HS-27A (cell line): ENCODE measurements at regions not wholly inside any gene's neighbourhood (a gene's known extent, or its start where the extent isn't known, plus 50 kb on each side); places are given as distances from the start of the nearest gene placed in this dataset.

Experiments used
- DNase-seq: peaks from one replicate; pipeline ENCODE4 v3.0.0-alpha.2; 2012; ENCODE audit warnings: low read depth, missing footprints

DNA sequence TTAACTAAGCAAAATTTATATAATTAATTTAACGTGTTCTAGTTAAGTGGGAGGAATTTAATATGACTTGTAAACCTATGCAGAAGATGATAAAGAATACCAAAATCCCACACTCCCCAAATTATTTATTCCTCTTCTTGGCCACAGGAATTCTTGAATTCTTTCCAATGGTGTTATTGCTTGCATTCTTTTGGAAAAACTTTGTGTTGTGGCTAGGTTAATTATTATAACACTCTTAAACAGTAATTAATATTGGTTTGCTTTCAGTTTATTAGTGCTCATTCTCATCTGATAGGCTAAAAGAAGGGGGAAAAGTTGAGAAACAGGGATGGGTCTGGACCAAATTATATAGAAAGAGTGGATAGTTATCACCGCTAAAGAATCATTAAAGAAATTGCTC is 141.5 kb upstream of the PABPC4L start:
- DNase-seq: no peak

- DNase-seq: no peak
Observed at GRCh38 chr4:134337574-134337973, 136.0 kb upstream of the PABPC4L start.

DNA sequence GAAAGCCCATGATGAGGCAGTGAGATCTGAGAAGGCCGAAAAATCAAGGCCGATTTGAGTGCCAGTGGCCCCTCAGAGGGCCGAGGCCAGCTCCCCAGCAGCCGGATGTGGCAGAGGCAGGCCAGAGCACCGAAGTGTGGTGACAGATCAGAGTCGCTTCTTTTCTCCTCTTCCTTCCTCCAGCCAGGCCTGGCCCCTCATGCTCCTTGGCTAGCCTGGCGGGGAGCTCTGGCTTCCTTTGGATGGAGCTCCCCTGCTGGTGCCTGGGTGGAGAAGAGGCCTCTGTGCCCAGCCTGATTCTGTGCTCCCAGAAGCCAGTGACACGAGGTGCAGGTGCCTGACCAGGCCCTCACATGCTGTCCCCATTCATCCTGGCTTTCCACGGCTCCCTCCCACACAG is 127.2 kb upstream of the PABPC4L start:
- DNase-seq: no peak

GRCh38 chr4:134327274-134328122 is 125.9 kb upstream of the PABPC4L start:
- no peak for DNase-seq

- DNase-seq: no peak
Observed at GRCh38 chr4:134326866-134327265, 125.3 kb upstream of the PABPC4L start.

DNA sequence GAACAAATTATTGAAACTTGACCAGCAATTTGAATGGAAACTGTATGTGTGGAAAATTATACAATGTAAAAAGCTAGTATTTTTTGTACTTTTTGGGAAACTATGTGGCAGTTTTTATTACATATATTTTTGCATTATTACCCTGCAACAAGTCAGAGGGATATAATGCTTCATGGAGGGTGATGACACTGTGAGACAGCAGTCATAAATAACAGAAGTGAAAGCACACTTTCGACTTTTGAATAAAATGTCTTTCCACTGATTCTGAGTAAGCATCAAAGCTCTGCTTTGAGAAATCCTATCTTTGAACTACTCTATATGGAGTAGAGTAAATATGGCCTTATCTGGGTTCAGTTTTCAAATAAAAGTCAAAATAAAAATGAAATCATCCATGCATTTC is 122.6 kb upstream of the PABPC4L start:
- DNase-seq: no peak

GRCh38 chr4:134320048-134320447 is 118.5 kb upstream of the PABPC4L start:
- DNase-seq: no peak

DNA sequence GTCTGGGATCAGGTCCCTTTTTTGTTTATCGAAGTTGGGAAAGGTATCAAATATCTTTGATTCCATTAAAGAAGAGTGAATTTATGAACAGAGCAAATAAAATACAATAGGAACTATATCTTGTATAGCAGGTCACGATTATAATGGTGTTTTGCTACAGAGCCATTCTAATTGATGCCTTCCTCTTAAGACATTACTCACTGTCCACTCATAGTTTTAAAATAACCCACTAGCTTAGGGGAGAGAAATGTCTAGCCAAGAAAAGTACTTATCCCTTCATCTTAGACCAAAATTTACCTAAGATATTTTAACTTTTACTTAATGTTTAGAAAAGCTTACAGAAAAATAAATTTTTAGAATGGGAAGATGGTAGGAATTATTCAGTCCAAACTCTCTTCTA is 112.0 kb upstream of the PABPC4L start:
- no peak for DNase-seq

GRCh38 chr4:134309715-134310114 is 108.1 kb upstream of the PABPC4L start:
- no peak for DNase-seq

- no peak for DNase-seq
Observed at GRCh38 chr4:134308910-134309309, 107.3 kb upstream of the PABPC4L start.

DNA sequence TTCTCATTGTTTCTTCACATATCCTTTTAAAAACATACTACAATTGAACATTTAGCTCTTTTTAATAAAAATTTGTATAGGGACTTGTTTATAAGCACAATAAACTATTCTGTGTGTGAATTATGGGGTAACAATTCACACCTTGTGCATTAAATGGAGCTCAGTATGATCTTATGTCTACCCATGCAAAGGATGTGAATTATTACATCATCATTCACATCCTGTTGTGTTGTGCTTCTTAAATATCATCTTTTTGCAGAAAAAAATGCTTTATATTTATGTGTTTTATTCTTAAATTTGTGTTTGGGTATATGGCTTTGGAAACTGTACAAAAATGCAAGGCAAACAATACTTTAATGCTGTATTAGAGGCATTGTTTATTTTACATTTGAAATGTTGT is 96.7 kb upstream of the PABPC4L start:
- DNase-seq: no peak

GRCh38 chr4:134297765-134298164 is 96.2 kb upstream of the PABPC4L start:
- no peak for DNase-seq

- DNase-seq: no peak
Observed at GRCh38 chr4:134282680-134283079, 81.1 kb upstream of the PABPC4L start.

GRCh38 chr4:134278675-134279074 is 77.1 kb upstream of the PABPC4L start:
- DNase-seq: no peak

DNA sequence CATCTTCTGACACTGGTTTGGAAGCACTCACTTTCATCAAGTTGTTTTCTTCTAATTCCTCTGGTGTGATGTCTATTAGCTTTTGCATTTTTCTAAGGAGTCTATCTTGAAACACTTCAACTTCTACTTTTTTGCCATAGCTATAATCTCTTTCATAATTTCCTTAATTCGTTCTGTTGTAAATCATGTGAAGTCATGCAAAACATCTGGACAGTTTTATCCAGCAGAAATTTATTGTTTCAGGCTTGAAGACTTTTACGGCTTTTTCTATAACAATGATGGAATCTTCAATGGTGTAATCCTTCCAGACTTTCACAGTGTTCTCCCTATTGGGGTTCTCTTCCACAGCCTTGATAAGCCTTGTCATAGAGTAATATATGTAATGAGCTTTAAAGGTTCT is 74.9 kb upstream of the PABPC4L start:
- DNase-seq: no peak

GRCh38 chr4:134260126-134260525 is 58.5 kb upstream of the PABPC4L start:
- no peak for DNase-seq
